GM19035 (cell line): ENCODE measurements at regions not wholly inside any gene's neighbourhood (a gene's known extent, or its start where the extent isn't known, plus 50 kb on each side); places are given as distances from the start of the nearest gene placed in this dataset.
"Not testable (repeated sequence)": the region's sequence is repeated elsewhere in the genome, so short reads cannot be mapped to it uniquely, and the experiment has no call there.

Experiments
- ATAC-seq: cut with Tn5 transposase; IDR thresholded peaks from one replicate; pipeline ENCODE4 v1.9.1; 2021; ENCODE audit not compliant: unreplicated experiment

DNA sequence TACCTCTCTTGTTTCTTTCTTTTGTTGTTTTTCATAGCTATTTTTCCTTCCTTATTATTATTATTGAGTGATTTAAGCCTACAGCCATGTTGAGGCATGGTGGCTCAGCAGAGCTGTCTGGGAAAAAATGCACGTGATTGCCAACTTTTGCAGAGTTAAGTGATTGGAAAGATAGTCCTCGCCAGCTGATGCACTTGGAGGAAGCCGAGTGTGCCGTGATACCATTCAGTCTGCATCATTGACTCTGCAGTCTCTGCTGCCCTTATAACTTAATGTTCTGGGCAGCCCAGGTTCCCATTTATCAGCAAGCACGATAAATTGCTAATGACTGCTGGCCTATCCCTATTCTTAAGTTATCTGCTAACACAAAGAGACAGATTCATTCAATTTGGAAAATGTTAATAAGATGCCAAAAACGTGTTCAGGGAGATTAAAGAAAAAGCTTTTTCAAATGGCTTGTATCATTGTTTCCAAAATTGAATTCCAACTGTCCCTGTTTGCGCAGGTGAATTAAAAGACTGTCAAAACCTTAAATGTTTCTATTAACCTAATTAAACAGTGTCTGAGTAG lies 232.9 kb upstream of the NPY start:
- ATAC-seq, result no peak

DNA sequence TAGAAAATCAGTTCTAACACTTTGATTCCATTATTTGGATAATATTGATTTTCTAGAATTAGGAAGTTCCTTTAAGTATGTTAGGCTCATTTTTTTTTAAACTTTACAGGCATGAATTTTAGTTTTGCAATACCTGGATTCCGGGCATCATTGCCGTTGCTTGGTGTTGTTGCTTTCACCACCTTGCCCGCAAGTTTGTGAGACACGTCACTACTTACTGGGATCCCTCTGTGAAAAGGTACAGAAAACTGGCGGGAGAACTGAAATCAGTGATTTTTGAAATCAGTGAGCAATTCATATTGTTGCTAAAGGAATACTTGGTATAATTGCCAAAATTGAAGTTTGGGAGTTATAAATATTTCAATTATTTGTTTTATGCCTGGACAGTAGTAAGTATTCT lies 232.3 kb upstream of the NPY start:
- no peak for ATAC-seq

DNA sequence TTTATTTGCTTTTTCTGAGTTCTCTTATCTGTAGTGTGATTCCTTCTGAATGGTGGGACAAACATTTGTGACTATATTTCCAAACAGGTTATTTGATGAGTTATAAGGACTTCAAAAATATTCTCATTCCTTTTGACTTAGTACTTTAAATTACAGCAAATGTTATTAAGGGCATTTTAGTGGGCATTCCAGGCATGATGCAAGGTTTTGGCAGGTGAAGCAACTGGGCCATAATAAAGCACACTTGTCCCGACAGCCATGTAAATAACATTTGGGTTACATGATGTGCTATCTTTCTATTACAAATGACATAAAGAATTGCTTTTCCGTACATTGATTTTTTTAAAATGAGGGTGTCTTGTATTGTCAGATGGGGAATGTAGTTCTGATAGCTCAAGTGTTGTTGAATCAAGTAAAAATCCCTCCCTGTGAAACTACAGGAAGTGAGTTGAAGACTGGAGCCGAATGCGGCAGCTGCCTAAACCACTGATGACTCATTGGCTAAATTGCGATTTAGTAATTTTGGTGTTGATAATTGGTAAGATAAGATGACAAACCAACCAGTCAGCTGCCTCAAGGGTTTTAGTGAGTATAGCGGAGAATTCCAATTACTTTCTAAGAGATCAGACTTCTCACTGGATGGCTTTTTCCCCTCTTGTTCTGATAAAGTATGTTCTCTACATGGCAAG lies 231.3 kb upstream of the NPY start:
- no peak for ATAC-seq

DNA sequence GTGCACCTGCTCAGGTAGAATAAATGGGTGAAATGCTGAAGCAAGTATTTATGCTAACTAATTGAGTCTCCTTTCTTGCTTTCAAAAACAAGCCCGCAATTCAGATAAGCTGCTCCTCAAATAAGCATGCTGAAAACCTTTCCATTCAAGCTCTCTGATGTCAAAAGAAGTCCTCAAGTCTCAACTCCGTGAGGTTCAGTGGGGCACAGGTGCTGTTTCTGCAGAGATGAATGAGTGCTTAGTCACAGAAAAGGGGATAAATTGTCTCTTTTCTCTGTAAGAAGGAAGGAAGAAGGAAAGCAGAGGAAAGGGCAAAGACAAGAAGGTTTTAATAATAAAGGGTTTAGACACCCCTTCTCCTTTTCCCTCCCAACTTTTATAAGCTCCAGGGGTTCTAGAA lies 229.8 kb upstream of the NPY start:
- ATAC-seq, result no peak

DNA sequence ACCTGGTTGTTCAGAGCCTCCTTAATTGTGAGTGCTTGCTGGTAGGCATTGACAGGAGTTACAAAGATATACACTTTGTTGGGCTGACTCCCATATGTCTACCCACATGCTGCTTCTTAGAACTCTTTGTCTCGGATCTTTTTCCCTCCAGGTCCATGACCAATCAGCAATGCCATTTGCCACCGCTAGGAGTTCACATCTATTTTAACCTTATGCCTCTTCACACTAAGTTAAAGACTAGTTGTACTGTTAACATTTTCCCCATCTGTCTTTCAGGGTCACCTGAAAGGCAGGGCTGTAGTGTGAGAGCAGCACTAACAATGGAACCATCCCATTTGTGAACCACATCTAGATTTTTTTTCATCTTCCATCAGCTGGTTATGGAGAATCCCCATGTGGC lies 226.7 kb upstream of the NPY start:
- ATAC-seq, result no peak

DNA sequence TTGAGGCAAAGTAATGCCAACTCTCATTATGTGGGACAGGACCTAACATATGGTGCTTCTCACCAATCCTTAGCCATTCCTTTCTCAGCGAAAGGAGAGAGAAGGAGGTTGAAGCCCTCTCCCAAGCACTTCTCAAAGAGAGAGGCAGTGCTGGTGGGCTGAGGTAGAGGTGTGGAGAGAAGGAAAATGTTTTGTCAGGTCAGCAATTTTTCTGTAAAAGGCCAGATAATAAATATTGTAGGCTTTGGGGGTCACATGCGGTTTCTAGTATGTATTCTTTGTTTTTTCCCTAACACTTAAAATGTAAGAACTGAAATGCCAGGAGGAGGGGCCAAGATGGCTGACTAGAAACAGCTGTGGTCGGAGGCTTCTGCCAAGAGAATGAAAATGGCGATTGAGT lies 225.0 kb upstream of the NPY start:
- no peak for ATAC-seq

DNA sequence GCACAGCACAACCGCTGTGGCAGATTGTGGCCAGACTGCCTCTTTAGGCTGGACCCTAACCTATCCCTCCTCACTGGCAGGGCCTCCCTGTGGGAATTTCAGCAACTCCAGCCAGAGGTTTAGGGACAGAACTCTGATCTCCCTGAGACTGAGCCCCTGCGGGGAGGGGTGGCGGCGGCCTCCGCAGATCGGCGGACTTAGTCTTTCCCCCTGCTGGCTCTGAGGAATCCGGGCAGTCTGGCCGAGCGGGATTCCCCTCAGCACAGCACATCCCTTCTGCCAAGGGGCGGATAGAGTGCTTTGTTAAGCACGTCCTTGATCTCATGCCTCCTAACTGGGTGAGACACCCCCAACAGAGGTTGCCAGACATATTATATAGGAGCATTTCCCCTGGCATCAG lies 224.2 kb upstream of the NPY start:
- no peak for ATAC-seq

DNA sequence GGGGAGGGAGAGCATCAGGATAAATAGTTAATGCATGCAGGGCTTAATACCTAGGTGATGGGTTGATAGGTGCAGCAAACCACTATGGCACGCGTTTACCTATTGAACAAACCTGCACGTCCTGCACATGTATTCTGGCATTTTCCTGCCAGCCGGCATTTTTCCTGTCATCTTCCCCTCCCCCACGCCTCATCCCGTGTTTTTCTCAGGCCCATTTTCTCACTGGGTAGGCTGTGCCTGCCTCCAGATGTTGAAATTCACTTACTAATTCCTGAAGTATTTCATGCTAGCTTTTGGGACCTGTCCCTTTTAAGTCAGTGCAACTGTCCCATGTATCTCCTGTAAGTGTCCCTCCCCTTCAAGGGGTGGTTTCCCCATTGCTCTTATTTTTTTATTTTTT lies 220.3 kb upstream of the NPY start:
- ATAC-seq, result no peak

DNA sequence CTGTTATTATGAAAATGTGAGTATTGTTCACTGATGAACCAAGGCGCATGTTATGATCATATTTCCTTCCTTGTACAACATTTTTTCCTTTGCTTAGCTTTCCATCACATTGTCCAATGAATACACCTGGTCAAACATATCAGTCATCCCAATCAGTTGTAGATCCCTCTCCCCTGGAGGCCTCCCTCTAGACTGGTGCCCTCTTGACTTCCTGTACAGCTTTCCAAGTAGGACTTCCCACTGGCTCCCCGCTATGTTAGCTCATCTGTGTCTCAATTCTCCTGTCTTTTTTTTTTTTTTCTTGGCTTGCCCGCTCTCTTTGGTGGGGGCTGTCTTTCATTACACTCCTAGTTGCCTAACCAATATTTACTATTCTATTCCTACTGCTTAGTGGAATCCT lies 214.2 kb upstream of the NPY start:
- ATAC-seq, result no peak

DNA sequence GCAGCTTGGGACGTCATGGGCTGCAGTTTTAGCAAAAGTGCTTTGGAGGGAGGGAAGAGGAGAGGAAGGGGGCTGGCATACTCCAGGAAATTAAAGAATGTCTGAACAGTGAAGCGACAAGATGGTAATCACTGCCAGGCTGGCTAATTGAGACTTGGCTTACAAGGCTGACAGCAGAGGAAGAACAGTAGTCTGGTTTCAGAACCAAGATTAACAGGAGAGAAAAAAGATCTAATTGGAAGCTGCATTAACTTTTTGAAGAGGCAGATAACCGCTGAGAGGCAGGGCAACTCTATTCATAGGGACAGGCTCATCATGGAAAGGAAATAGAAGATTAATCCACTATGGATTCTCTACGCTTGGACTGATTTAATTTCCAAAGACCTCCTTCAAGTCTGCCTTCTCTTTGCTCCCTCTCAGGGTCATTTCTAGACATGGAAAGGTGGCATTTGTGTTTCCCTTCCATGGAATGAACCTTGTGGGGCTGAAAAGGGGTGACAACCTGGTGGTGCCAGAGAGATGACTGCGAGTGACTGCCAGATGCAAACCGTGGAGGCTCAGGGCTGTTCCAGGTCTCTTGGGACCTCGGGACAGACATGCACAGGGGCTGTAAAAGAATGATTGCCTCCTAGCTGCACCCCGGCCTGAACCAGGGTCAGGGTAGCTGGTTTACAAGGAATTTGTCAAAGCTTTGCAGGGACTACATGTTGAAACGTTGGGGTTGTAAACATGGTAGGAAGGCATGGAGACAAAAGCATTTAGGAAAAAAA lies 210.2 kb upstream of the NPY start:
- no peak for ATAC-seq

DNA sequence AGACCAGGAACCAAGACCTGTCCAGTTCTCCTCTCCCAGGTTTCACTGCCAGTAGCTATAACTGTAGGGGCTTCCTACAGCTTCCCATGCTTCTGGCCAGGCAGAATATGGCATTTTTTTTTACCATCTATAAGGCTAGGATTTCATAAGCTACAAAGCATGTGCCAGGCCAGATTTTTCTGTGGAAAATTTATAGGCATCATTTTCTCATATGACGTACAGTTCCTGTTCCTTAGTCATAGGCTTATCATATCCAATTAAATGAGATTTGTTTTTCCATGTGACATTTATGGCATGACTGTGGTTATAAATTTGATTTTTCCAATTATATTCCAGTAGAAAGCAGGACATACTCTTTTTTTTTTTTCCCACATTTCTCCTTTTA lies 208.6 kb upstream of the NPY start:
- ATAC-seq, result no peak

DNA sequence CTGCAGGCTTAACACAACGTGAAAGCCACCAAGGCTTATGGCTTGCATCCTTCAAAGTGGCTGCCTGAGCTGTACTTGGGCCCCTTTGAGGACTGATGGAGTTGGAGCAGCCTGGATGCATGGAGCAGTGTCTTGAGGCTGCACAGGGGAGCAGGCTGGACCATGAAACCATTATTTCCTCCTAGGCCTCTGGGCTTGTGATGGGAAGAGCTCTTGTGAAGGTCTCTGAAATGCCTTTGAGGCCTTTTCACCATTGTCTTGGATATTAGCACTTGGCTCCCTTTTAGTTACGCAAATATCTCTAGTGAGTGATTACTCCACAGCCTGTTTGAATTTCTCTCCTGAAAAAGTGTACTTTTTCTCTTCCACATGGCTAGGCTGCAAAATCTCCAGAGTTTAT lies 201.2 kb upstream of the NPY start:
- no peak for ATAC-seq

DNA sequence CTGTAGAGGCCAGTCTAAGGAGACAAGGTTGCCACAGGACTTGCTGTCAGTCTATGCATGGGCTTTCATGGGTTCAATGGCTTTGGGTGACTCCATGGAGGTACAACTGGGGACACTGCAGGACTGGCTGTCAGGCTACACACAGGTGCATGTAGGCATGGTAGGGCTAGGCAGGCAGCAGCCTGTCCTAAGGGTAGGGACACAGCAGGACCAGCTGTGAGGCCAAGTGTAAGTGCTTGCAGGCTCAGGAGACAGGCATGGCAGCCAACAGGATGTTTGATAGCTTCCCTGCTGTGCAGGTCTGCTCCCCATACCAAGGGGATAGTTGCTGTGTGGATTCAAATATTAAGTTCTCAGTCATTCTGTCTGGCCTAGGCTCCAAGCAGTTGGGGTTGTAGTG lies 181.0 kb upstream of the NPY start:
- ATAC-seq, result no peak

DNA sequence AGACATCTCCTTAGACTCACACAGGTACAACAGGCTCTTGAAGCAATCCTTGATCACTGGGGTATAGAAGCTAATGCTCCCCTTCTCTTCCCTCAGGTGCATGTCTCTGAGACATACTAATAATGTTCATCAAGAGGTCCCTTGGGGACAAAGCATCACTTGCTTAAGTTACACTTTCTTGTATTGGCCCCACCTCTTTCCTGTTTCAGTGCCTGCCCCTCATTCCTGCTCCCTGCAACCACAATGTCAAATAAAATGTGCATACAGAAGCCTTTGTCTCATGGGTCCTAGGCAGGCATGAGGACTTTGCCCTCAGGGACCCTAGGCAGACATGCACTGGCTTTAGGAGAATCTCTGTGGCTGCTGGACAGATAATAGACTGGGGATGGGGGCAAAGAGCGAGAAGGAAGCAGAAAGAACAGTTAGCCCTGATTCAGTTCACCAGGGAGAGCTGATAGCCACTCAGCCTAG lies 175.0 kb upstream of the NPY start:
- no peak for ATAC-seq

DNA sequence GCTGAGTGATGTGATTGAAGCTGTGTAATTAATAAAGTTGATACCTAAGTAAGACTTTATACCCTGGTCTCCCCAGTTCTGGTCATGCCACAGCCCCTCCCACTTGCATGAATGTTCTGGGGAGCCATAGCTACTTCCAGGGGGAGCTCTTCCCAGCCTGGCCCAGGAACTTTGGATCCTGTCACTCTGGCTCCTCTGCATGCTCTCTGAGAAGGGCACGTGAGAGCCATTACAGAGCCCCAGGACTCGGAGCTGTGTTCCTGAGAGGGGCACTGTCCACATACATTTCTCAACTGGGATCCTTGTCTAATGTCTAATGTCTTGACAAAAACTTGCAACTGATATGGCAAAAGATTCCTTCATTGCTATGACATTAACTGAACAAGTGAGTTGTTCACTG lies 173.9 kb upstream of the NPY start:
- no peak for ATAC-seq

DNA sequence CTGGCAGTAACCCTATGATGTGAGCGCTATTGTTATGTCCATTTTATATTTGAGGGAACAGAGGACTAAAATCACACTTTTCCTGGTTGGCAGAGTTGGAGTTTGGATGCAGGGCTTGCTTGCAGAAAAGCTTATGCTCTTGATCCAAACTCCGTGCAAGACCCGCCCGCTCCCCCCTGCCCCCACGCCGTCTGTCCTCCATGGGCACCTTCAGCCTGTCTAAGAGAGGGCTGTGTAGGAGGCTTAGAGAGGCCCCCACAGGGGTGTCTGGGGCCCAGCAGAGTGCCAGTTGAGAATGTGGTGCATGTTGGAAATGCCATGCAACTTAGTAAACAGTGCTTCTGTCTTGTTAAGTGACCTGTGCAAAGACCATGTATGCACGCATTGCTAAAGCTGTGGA lies 170.5 kb upstream of the NPY start:
- ATAC-seq, result no peak

DNA sequence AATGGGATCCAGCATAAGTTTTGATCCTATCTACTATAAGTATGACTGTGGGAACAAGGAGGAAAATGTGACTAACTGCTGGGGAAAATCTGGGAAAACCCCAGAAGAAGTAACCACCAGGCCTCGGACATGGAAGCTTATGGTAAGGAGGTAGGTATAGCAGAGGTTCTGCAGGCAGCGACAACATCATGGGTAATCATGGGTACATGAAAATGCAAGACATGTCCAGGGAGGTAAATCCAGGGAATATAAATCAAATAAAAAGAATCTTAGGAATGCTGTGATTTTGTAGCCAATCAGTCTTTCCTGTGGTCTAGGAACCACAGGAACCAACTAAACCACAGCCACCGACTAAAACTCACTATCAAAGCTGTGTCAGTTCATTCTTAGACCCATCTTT lies 168.3 kb upstream of the NPY start:
- ATAC-seq, result no peak

DNA sequence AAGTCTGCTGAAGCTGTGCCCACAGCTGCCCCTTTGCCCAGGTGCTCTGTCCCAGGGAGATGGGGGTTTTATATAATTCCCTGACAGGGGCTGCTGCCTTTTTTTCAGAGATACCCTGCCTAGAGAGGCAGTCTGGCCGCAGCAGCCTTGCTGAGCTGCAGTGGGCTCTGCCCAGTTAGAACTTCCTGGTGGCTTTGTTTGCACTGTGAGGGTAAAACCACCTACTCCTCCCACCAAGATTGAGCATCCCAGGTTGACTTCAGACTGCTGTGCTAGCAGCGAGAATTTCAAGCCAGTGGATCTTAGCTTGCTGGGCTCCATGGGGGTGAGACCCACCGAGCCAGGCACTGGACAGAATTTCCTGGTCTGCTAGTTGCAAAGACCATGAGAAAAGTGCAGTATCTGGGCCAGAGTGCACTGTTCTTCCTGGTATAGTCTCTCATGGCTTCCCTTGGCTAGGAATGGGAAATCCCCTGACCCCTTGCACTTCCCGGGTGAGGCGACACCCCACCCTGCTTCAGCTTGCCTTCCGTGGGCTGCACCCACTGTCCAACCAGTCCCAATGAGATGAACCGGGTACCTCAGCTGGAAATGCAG lies 166.0 kb upstream of the NPY start:
- ATAC-seq, result not testable (repeated sequence)

DNA sequence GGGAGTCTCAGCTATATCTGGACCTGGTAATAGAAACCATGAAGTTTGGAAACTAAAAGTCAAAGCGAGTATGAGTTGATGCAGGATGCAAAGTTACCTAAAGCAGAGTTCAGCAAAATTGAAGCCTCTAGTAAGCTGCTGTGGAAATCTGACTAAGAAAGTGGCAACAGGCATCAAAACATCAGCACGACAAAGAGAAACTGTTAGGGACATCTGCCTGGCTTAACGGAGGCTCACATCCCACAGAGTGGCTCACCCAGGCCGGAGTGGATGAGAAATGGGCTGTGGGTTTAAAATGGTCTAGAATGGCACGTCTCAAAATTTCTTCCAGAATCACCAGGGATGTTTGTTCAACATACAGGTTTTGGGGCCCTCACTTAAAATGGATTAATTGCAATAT lies 164.1 kb upstream of the NPY start:
- ATAC-seq, result no peak

DNA sequence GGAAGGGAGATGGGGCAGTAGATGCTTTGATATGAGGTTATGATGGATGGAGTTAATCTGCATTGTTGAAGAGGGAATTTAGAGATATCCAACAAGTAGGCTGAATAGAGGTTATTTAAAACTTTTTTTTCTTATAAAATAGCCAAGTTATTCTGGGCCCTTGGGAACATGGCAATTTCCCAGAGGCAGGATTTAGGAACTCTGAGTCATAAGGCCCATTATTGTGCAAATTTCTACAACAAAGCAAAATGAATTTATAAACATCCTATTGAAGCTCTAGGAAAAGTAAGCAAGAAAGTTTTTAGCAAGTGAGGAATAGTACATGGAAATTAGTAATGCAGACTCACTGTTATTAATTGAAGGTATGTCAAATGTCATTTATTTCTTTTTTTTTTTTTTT lies 160.9 kb upstream of the NPY start:
- no peak for ATAC-seq

DNA sequence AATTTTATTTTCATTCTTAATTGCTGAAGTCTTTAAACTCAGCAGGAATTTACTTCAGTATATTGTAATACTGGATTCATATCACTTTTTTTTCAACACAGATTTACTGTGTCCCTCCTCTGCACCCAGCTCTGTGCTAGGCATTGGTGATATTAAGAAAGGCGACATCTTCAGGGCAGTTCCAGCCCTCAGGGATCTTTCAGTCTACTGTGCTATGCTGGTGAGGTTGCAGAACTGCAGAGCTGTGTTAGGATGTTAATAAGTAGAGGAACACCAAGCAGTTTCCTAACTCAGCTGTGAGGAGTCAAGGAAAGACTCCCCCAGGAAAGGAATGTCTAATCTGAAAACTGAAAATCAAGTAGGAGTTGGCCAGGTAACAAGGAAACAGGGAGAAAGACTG lies 158.2 kb upstream of the NPY start:
- no peak for ATAC-seq

DNA sequence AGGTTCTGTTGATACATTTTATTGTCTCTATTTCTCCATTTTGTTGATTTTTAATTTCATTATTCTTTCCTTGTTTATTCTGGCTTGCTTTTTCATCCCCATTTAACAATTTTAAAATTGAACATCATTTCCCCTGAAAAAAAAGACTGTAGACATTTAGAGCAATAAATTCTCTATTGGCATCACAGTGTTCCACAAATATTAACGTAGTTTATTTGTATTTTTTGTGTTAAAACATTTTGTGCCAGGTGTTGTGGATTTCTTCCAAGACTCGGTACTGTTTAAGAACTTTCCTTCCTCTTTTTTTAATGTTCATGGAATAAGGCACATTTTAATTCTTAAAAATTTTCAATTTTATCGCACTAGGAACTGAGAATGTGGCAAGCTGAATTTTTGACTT lies 156.1 kb upstream of the NPY start:
- ATAC-seq, result no peak
